ENCODE measurements at regions not wholly inside any gene's neighbourhood (a gene's known extent, or its start where the extent isn't known, plus 50 kb on each side); places are given as distances from the start of the nearest gene placed in this dataset.

GRCh38 chr1:4532656-4533055, 121.8 kb upstream of the AJAP1 start:
- no peak for DNase-seq (ENCODE audit: low read depth)

- no peak for DNase-seq (ENCODE audit: low read depth)
Observed at GRCh38 chr1:4546911-4547310, 107.5 kb upstream of the AJAP1 start.

GRCh38 chr1:4549930-4550329, 104.5 kb upstream of the AJAP1 start:
- no peak for DNase-seq (ENCODE audit: low read depth)

- DNase-seq (ENCODE audit: low read depth): no peak
Observed at GRCh38 chr1:4550941-4551340, 103.5 kb upstream of the AJAP1 start.

- DNase-seq (ENCODE audit: low read depth): no peak
Observed at GRCh38 chr1:4551706-4552105, 102.7 kb upstream of the AJAP1 start.

GRCh38 chr1:4553761-4554160, 100.6 kb upstream of the AJAP1 start:
- no peak for DNase-seq (ENCODE audit: low read depth)

GRCh38 chr1:4554271-4554865, 100.0 kb upstream of the AJAP1 start:
- DNase-seq (ENCODE audit: low read depth): no peak

GRCh38 chr1:4557949-4558348, 96.5 kb upstream of the AJAP1 start:
- DNase-seq (ENCODE audit: low read depth): no peak

- no peak for DNase-seq (ENCODE audit: low read depth)
Observed at GRCh38 chr1:4561205-4561604, 93.2 kb upstream of the AJAP1 start.

GRCh38 chr1:4562321-4562720, 92.1 kb upstream of the AJAP1 start:
- no peak for DNase-seq (ENCODE audit: low read depth)

GRCh38 chr1:4563586-4563985, 90.8 kb upstream of the AJAP1 start:
- DNase-seq (ENCODE audit: low read depth): no peak

- DNase-seq (ENCODE audit: low read depth): no peak
Observed at GRCh38 chr1:4564051-4564450, 90.4 kb upstream of the AJAP1 start.

- DNase-seq (ENCODE audit: low read depth): no peak
Observed at GRCh38 chr1:4565166-4565565, 89.2 kb upstream of the AJAP1 start.

GRCh38 chr1:4565801-4566449, 88.5 kb upstream of the AJAP1 start:
- no peak for DNase-seq (ENCODE audit: low read depth)

- no peak for DNase-seq (ENCODE audit: low read depth)
Observed at GRCh38 chr1:4571263-4571662, 83.1 kb upstream of the AJAP1 start.

- no peak for DNase-seq (ENCODE audit: low read depth)
Observed at GRCh38 chr1:4573526-4573925, 80.9 kb upstream of the AJAP1 start.

GRCh38 chr1:4581807-4582206, 72.6 kb upstream of the AJAP1 start:
- no peak for DNase-seq (ENCODE audit: low read depth)

- DNase-seq (ENCODE audit: low read depth): no peak
Observed at GRCh38 chr1:4584449-4584848, 70.0 kb upstream of the AJAP1 start.

GRCh38 chr1:4585216-4585615, 69.2 kb upstream of the AJAP1 start:
- no peak for DNase-seq (ENCODE audit: low read depth)

GRCh38 chr1:4585705-4586104, 68.7 kb upstream of the AJAP1 start:
- DNase-seq (ENCODE audit: low read depth): no peak

GRCh38 chr1:4586611-4587160, 67.7 kb upstream of the AJAP1 start:
- DNase-seq (ENCODE audit: low read depth): no peak

- DNase-seq (ENCODE audit: low read depth): no peak
Observed at GRCh38 chr1:4587721-4588120, 66.7 kb upstream of the AJAP1 start.

- no peak for DNase-seq (ENCODE audit: low read depth)
Observed at GRCh38 chr1:4590756-4591155, 63.7 kb upstream of the AJAP1 start.

- DNase-seq (ENCODE audit: low read depth): no peak
Observed at GRCh38 chr1:4591926-4592325, 62.5 kb upstream of the AJAP1 start.

Measured in non-pigmented ciliary epithelial cell (primary cell).